PC-9 (cell line): ENCODE measurements at regions not wholly inside any gene's neighbourhood (a gene's known extent, or its start where the extent isn't known, plus 50 kb on each side); places are given as distances from the start of the nearest gene placed in this dataset.

Source experiments
- CTCF ChIP-seq: fragments of 200-600 bp; sonication (generic); conservative IDR thresholded peaks from 2 replicates; pipeline ENCODE4 v1.6.1; 2017; ENCODE audit warnings: mixed run types, antibody characterized with exemption, mild to moderate bottlenecking, moderate library complexity
- EZH2 ChIP-seq: fragments of 200-600 bp; sonication (generic); IDR thresholded peaks from 2 replicates; pipeline ENCODE4 v1.8.0; 2017; ENCODE audit warnings: antibody characterized with exemption, low read depth

GRCh38 chr5:128836571-128836970 is 128.7 kb upstream of the SLC27A6 start:
- TF ChIP-seq CTCF (no peak), EZH2 (no peak)
